ENCODE measurements at regions not wholly inside any gene's neighbourhood (a gene's known extent, or its start where the extent isn't known, plus 50 kb on each side); places are given as distances from the start of the nearest gene placed in this dataset.

DNA sequence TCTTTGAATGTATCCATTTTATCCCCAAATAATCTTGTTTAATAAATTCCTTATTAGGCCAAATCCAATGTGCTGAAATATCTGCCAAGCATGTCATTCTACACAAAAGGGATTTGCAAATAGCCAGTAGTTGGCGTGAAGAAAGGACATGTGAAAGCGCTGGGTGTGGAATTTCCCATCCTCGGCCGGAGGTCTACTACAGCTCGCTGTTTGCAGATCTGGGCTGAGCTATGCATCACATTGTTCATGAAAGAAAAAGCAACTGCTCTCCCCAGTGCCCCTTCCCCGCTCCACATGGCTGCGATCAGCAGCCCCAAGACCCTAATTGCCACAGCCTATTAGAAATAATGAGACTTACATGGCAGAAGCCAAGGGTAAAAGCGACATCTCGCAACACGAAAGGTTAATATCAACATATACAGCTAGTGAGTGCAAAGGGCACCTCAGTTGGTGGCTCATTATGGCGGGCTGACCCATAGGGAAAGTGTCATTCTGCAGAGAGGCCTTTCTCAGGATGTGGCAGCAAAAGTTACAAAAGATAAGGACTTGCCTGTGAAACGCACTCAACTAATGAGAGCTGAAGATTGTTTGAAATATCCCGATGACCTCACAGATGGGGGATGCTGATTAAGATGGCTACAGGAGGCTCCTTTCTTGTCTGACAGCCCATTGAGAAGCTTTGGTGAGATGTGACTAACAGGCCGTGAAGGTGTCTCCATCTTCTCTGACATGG, 126.9 kb upstream of the CYP1B1 start:
- DNase-seq, result no peak

DNA sequence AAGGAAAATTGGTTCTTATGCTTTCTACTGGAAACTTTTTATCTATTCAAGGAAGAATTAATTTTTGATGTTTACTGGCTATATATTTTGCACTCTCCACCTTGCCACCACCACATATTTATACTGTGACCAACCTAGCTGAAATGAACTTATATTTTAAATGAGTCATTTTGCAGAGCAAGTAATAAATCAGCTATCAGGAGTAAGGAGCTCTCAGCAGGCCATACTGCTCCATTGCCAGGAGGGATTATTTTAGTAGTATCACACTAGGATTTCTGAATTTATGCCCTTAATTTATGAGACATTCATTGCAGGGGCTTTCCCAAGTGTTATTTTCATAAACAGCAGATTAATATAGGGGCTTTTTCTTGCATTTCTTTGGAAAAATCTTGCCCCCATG, 125.8 kb upstream of the CYP1B1 start:
- DNase-seq, result no peak

DNA sequence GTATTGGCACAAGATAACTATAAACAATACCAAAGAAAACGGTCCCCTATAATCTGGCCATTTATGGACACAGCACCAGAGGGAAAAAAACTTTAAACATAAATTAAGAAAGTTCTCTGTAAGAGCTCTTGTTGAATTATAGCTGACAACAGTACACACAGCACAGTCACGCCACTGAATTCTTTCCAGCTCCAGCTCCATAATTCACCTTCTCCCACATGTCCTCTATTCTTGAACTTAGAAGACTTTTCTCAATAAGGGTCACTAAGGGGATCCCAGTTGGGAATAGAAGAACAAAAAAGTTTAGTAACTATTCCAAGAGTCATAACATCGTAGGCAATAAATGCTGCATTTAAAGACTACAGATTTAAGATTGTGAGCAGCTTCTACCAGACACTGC, 124.6 kb upstream of the CYP1B1 start:
- no peak for DNase-seq

DNA sequence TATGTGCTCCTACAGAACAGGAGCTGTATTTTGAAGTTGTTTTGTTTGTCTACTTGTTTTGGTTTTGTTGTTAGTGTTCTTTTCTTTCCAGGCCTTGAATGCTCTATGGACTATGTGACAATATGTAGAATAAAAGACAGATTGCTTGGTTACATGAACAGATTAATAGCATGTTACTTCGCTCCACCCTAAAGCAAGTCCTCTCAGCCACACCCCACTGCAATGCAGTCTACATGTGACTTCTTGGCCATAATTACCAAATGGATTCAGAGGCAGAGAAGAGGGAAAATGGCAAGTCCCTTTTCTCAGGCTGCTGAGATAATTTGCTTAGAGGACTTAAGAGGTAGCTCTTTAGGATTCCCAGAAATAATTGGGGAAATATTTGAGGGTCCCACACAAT, 123.2 kb upstream of the CYP1B1 start:
- no peak for DNase-seq

DNA sequence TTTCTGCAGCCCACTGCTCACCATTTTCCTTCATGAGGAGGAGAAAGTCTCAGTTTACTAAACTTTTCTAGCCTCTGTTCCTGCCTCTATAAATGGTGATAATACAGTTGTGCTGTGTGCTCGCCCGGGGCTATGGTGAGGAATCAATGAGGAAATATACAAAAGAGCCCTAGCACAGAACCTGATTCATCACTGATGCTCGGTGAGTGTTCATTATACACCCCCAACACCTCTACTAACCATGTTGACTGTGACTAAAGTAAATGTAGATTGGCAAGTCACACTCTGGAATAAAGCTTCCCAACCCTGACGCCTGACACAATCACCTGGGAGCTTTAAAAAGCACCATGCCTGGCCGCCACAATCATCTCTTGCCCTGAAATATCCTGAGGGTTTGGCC, 118.8 kb upstream of the CYP1B1 start:
- DNase-seq, result no peak

DNA sequence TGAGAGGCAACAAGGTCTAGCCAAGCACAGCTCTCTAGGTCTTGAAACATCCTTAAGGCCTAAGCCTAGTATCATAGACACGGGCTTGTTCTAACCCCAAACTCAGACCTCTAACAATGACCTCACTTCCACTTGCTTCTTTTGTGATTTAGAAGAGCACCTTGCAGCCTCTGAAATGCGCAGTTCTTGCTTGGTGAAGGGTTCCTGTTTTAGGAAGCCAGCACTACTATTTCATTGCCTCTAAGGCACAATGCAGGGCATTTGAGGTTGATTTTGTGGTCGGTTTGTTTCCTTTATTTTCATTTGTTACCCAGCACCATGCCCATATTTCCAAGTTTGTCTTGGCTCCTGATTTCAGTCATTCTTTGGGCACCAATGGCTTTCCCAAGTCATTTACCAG, 117.0 kb upstream of the CYP1B1 start:
- no peak for DNase-seq

DNA sequence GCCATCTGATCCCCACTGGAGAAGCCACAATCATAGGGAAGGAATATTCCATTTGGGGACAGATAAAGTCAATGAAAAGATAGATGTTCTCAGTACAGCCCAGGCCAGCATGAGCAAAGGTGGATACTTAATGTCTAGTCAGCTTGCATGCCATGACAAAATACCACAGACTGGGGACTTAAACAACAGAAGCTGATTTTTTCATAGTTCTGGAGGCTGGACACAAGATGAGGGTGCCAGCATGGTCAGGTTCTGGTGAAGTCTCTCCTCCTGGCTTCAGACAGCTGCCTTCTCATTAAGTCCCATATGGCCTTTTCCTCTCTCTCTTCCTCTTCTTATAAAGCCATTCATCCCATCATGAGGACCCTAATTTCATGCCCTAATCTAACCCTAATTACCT, 116.1 kb upstream of the CYP1B1 start:
- no peak for DNase-seq

DNA sequence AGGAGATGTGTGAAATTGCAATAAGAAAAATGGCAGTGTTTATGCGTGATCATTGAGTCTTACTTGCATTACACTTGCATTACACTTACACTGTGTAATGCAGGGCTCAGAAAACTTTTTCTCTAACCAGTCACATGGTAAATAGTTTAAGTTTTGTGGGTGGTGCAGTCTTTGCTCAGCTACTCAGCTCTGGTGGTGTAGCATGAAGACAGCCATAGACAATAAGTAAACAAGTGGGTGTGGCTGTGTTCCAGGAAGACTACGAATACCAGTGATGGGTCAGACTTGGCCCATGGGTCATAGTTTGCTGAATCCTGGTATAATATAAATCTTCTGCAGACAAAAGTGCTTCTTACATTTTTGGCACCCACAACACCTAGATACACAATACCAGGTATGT, 115.6 kb upstream of the CYP1B1 start:
- DNase-seq, result no peak

DNA sequence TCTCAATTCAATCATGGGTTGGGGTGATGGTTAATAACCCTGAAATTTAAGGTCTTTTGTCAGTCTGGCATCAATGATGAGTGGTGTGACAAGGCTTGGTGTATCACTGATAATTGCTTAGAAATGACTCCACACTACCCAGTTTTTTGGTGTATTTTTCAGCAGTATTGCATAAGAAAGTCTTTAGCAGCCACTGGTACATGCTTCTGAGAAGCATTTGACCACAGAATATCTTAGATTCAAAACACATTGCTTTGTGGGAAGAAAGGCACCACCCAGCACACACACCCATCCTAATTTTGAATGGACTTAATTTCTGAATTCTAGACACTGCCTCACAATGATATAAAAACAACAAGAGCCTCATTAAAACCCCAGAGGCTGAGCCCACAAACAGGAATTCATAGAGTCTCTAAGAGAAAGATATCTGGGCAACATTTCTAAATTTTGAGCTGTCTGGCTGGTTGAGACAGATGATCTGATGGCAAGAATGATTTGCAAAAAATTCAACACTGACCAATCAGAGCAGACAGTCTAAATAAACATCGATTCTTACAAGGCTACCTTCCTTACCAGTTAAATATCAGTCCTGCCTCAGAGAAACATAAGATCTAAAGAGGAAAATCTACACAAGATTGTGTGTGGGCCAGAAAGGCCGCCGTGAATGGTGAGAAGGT, 114.7 kb upstream of the CYP1B1 start:
- DNase-seq, result no peak

DNA sequence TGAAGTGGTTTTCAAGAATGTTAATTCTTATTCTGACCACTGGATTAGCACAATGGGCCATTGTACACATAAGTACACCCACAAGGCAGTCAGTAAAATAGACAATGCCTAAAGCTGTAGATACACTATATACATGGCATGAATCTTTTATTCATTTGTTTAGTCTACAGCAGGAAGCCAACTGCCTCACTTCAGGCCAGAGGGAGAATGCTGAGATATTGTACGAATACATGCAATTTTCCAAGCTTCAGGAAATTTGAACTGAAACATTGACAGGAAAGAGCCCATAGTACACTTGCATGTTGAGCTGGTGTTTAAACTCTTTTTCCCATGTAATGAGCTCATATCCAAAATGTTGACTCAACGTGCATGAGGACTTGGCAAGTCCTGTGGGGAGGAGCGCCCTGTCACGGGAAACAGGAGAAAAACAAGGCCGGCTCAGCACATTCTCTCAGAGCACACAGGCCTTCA, 111.6 kb upstream of the CYP1B1 start:
- no peak for DNase-seq

DNA sequence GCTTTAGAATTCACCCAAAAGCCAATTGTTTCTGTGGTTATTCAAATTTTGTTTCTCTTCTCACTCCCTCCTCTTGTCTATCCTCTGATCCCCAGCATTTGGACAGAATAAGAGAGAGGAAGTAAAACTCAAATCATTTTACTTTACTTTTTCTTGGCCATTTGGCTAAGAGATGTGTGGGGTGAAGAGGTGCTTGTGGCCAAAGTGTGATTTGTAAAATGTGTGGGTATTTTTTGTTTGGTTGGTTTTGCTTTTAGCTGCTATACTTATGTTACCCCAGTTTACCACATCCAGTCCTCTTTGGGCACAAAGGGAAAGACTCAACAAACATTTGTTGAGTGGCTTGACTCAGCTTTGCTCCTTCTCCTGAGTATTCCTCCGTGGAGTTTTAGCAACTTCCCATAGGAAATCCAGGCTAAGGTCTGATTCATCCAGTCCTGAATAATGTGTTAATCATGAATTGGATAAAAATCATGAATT, 109.1 kb upstream of the CYP1B1 start:
- no peak for DNase-seq

DNA sequence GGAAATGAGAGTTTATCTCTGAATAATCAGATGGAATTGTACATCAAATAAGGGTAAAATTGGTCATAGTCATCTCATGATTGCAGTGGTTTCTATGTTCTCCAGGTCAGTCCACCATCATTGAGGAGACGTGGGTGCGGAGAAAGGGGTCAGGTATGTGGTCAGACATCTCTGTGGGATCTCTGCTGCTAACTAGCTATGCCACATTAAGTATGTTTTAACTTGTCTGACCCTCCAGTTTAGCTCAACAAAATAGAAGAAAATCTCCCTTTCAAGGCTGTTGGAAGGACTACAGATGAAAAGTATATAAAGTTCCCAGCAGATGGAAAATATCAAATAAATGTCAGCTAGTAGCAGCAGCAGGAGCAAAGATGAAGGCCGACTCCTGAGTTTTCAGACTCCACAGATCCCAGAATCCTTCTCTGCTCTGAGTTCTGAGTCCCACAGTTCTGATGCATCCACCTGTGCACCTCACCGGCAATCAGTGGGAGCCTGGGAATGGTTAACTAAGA, 106.6 kb upstream of the CYP1B1 start:
- no peak for DNase-seq

DNA sequence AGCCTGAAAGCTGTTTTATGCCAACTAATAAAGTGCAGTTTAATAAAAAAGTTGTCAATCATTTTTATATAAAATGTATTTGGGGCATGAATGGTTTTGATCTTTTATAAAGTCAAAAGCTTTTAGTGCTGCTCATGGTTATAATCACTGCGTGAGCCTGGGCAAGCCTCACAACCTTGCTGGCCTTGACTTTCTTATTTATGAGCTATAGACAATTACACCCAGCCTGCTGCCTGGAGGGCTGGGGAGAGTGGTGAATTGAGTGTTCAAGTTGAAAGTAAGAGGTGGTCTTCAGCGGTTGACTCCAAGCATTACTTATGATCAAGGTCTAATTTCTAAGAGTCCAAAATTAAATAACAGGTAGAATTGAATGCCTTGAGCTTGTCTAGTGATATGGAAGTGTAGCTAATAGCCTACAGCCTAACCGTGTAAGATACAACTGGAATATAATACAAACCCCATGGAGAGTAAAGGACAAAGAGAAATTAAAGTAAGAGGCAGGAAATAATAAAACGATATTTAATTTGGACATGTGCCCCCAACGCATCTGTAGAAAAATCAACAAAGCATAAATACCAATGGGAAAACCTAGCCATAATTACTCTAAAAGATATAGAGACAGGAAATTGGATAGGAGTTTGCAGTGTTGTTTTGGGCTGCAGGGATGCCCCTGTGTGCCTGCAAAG, 106.0 kb upstream of the CYP1B1 start:
- DNase-seq, result no peak

DNA sequence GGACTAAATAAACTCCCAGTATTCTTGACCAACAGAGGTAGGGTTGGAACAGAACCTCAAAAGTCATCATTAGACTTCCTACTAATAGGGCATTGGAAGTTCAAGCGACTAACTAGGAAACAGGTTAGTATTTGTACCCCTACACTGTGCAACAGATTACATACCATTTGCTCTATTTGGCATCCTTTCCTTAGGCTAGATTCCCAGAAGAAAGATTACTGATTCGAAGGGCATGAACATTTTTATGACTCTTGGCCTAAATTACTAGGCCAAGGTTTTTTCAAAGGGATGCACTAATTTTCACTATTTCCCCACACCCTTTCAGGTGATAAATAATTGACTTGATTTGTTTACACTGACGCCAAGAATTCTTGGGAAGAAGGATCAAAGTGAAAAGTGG, 104.8 kb upstream of the CYP1B1 start:
- DNase-seq, result no peak

DNA sequence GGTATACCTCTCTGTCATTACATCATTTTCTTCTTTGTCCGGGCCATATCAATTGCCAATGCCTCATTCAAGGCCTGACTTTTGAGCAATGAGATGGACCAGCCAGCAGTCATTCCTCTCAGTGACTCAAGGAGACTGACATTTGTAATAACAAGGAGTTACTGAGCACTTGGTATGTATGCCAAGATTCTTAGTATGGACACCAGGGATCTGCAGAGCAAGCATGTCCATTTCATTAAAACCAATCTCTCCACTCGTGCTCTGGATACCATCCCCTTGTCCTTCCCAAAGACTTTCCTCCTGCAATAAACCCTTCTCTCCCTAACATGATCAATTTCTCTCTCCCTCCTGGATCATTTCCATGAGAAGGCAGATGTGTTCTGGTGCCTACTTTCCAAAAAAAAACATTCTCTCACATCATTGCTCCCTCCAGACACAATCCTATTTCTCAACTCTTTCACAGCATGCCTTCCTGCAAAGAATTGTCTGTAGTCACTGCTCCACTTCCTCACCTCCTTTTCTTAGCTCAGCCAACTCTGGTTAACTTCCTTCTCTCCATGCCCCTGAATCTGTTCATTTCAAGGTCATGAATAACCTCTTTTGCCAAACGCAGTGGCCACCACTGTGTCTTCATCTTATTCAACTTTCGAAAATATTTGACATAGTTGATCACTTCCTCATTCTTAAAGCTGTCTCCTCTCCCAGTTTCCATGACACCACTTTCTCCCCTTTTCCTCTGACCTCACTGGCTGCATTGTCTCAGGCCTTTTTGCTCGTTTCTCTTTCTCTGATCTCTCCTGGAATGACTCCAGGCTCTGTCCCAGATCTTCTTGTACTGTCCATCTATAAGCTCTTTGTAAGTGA, 102.8 kb upstream of the CYP1B1 start:
- DNase-seq, result no peak

DNA sequence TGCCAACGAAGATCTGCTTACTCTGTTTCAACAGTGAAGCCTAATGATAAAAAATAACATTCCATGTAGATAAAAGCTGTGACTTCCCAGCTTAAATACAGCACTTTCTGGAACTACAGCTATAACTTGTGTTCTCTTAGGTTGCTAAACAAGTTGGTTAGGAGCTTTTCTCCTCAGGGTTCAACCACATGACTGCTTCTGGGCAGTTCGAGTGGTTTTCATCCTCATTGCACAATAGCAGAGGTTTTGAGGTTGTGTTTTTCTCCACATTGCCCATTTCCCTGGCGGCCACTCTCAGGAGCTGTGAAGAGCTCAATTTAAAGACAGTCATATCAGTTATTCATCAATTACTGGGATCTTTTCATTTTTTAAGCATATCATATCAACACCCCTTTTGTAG, 102.2 kb upstream of the CYP1B1 start:
- DNase-seq, result no peak

DNA sequence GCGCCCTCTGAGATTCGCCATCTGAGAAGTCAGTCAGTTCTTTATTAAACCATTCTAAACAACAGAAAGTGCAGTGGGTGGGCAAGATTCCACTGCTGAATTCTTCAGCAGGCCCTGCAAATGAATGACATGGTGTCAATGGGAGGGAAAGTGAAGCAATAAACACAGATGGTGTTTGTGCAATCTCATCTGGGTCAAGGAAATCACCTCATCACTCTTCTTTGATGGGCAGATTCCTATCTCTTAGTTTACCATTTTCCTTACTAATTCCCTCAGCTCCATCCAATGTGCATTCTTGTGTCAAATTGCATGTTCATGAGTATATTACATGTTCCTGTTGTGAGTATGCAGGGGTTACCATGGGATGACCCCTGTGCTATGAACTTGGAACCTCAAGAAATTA, 100.7 kb upstream of the CYP1B1 start:
- DNase-seq, result no peak

DNA sequence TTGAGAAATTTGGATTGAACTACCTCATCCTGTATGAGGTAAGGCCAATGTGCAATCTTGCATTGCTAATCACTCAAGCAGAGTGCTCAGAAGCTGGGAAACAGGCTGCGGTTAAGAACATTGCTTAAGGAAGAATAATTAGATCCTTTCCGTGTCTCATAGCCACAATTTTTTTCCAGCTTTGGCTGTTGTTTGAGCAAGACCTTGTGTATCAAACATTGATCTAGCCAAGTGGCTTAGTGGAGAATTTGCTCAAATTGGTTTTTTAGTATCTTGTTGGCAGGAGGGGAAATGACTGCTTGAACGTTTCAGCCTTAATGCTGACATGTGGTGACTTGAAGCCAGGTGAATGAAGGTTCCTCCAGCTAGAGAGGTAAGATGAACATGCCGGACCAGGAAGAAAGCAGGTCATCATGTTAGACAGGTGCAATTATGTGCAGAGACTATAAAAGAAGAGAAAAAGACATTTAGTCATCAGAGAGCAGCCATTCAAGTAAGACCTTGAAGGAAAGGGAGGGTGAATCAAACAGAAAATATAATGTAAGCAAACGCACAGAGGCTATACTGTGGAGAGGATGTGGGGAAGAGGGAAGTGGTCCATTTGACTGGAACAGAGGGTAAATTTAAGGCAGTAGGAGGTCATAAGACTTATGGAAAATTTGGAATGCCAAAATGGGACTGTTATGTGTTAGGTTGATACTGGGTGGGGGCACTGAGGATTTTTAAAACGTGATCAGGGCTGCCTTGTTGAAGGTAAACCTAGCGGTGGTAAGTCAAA, 98.9 kb upstream of the CYP1B1 start:
- DNase-seq, result no peak

DNA sequence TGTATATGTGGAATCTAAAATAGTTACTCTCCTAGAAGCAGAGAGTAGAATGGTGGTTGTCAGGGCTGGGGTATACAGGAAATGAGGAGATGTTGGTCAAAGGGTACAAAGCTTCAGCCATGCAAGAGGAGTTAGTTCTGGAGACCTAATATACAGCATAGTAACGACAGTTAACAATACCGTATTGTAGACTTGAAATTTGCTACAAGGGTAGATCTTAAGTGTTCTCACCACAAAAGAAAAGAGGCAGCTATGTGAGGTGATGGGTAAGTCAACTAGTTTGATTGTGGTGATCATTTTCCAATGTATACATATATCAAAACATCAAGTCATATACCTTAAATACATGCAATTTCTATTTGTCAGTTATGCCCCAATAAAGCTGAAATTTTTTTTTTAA, 98.2 kb upstream of the CYP1B1 start:
- no peak for DNase-seq

DNA sequence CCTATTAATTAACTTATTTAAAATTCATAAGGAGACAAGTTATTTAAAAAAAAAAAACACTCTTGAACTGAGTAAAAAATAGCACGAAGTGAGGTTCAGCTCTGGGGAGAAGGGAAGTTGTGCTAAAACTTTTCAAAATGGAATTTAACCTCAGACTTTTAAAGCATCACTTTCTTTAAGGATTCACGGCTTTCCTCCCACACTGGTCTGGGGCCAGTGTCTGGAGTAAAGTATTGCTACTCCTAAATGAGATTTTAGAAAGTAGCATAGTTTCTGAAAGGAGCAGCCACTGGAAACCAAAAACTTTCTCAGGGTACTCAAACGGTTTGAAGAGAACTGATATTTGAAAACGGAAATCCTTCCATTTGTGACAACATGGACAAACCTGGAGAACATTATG, 97.7 kb upstream of the CYP1B1 start:
- DNase-seq, result no peak

DNA sequence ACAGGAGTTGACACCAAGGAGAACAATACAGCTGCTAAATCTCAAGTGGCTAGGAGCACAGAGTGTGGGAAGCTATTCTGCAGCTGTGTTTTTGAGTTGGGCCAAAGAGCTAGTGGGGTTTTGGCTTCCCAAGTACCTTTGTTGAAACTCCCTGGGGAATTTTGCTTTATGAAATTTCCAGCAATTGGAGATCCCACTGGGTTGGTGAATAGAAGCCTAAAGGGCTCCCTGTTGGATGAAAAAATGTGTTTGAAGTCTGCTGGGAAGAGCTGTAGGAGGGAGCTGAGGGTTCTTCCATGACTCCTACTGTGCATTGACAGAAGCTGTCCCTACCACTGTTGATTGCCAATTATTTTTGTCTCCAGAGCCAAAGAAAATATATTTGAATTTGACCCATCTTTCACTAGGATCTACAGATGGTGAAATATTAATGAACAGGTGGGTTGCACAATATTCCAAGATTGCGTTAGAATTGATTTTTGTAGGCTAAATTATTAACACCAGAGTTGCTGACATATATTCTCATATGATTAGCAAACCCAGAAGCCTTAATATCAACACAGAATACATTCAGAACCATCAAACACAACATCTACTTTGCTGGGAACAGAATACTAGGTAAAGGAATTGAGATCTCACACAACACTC, 95.4 kb upstream of the CYP1B1 start:
- no peak for DNase-seq

DNA sequence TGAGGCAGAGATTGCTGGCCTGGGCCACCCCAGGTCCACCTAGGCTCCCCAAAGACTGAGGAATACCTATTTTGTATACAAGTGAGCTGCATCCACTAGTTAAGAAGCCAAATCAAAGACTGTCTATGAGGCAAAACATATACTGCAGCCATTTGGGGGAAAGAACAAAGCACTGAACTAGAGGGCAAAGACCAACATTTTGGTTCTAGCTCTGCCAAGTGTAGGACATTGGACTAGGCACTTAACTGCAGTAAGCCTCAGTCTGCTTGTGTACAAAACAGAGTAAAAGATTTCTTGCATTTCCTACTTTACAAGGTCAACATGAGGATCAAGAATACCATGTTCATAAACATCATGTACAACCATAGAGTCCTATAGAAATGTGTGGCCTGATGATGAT, 94.8 kb upstream of the CYP1B1 start:
- no peak for DNase-seq
